Neural cell (in vitro differentiated cells): ENCODE measurements at regions not wholly inside any gene's neighbourhood (a gene's known extent, or its start where the extent isn't known, plus 50 kb on each side); places are given as distances from the start of the nearest gene placed in this dataset.

ENCODE experiments used
- H2AFZ ChIP-seq: fragments of 200-600, 300-800 bp; sonication (generic), shearing (Covaris generic); 2 replicates; pipeline ENCODE4 v1.6.0; 2014; ENCODE audit warnings: low read depth, mild to moderate bottlenecking, antibody characterized with exemption, low read length, moderate library complexity
- H3F3A ChIP-seq: fragments of 200-600 bp; shearing (Covaris generic); 2 replicates; pipeline ENCODE4 v1.6.1; 2016; ENCODE audit warnings: mild to moderate bottlenecking, moderate library complexity, mixed read lengths, antibody characterized with exemption, low read length; ENCODE audit not compliant: insufficient read depth, poor library complexity, severe bottlenecking
- H3K27ac ChIP-seq: fragments of 200-600, 300-800 bp; sonication (generic), shearing (Covaris generic); 2 replicates; pipeline ENCODE4 v1.5.1; 2014; ENCODE audit warnings: mild to moderate bottlenecking, low read length, moderate library complexity
- H3K27me3 ChIP-seq: fragments of 300-800, 200-600 bp; sonication (generic), shearing (Covaris generic); 2 replicates; pipeline ENCODE4 v1.6.0; 2014; ENCODE audit warnings: mild to moderate bottlenecking, low read depth, low read length, moderate library complexity; ENCODE audit not compliant: insufficient read depth
- H3K36me3 ChIP-seq: fragments of 300-800, 200-600 bp; sonication (generic), shearing (Covaris generic); 2 replicates; pipeline ENCODE4 v1.5.1; 2014; ENCODE audit warnings: mild to moderate bottlenecking, antibody characterized with exemption, low read length, moderate library complexity; ENCODE audit not compliant: insufficient read depth
- H3K4me2 ChIP-seq: fragments of 300-800, 200-600 bp; sonication (generic), shearing (Covaris generic); 2 replicates; pipeline ENCODE4 v1.6.0; 2014; ENCODE audit warnings: mild to moderate bottlenecking, low read length
- H3K4me3 ChIP-seq: fragments of 300-800, 200-600 bp; sonication (generic), shearing (Covaris generic); 2 replicates; pipeline ENCODE4 v1.5.1; 2014; ENCODE audit warnings: mild to moderate bottlenecking, low read length, moderate library complexity
- H3K79me2 ChIP-seq: fragments of 200-600 bp; shearing (Covaris generic); replicated peaks from 2 replicates; pipeline ENCODE4 v1.6.0; 2014; ENCODE audit warnings: mild to moderate bottlenecking, low read length, moderate library complexity; ENCODE audit not compliant: insufficient read depth
- H3K9ac ChIP-seq: fragments of 300-800, 200-600 bp; sonication (generic), shearing (Covaris generic); 2 replicates; pipeline ENCODE4 v1.6.1; 2016; ENCODE audit warnings: mild to moderate bottlenecking, low read length, mixed read lengths
- H3K9me2 ChIP-seq: fragments of 200-600 bp; shearing (Covaris generic); 2 replicates; pipeline ENCODE4 v1.6.1; 2016; ENCODE audit warnings: mild to moderate bottlenecking, low read length, mixed read lengths; ENCODE audit not compliant: insufficient read depth
- H3K9me3 ChIP-seq: fragments of 200-600, 300-800 bp; sonication (generic), shearing (Covaris generic); 2 replicates; pipeline ENCODE4 v1.6.1; 2016; ENCODE audit warnings: mild to moderate bottlenecking, mixed run types, low read length, moderate library complexity, mixed read lengths
- H4K20me1 ChIP-seq: fragments of 200-600 bp; shearing (Covaris generic); 2 replicates; pipeline ENCODE4 v1.6.1; 2016; ENCODE audit warnings: mild to moderate bottlenecking, mixed run types; ENCODE audit not compliant: insufficient read depth
- CTCF ChIP-seq: fragments of 450-650 bp; IDR thresholded peaks from 2 replicates; pipeline ENCODE4 v1.5.1; 2014; ENCODE audit warnings: antibody characterized with exemption, mild to moderate bottlenecking, moderate library complexity; ENCODE audit not compliant: poor library complexity, severe bottlenecking
- EP300 ChIP-seq: fragments of 450-650 bp; conservative IDR thresholded peaks from 2 replicates; pipeline ENCODE4 v1.6.1; 2014; ENCODE audit warnings: antibody characterized with exemption, mild to moderate bottlenecking, moderate library complexity; ENCODE audit not compliant: poor library complexity, severe bottlenecking
- EZH2 ChIP-seq: fragments of 200-600, 300-800 bp; shearing (Covaris generic), sonication (generic); IDR thresholded peaks from 2 replicates; pipeline ENCODE4 v1.6.1; 2014; ENCODE audit warnings: antibody characterized with exemption, low read length, borderline replicate concordance, mild to moderate bottlenecking; ENCODE audit not compliant: insufficient read depth, poor library complexity, severe bottlenecking
- MXI1 ChIP-seq: fragments of 450-650 bp; conservative IDR thresholded peaks from 2 replicates; pipeline ENCODE4 v1.6.1; 2014; ENCODE audit warnings: antibody characterized with exemption, mild to moderate bottlenecking; ENCODE audit not compliant: poor library complexity, severe bottlenecking
- POLR2AphosphoS5 ChIP-seq: IDR thresholded peaks from 2 replicates; pipeline ENCODE4 v1.6.1; 2012
- RAD21 ChIP-seq: fragments of 450-650 bp; conservative IDR thresholded peaks from 2 replicates; pipeline ENCODE4 v1.6.1; 2014; ENCODE audit warnings: antibody characterized with exemption, mild to moderate bottlenecking, moderate library complexity
- REST ChIP-seq: IDR thresholded peaks from 2 replicates; pipeline ENCODE4 v1.6.1; 2012; ENCODE audit warnings: borderline replicate concordance
- SMC3 ChIP-seq: fragments of 450-650 bp; conservative IDR thresholded peaks from 2 replicates; pipeline ENCODE4 v1.6.1; 2014; ENCODE audit warnings: antibody characterized with exemption, mild to moderate bottlenecking, moderate library complexity; ENCODE audit not compliant: poor library complexity
- TAF1 ChIP-seq: IDR thresholded peaks from 2 replicates; pipeline ENCODE4 v1.6.1; 2012; ENCODE audit warnings: low read depth

- H2AFZ ChIP-seq, result no peak overlapping the region
- H3K4me3 ChIP-seq, result no peak overlapping the region
Measured at GRCh38 chr22:22397292-22397870, 111.2 kb downstream of the ZNF280B start.

GRCh38 chr22:22397875-22398524, 110.5 kb downstream of the ZNF280B start:
- no peak overlapping the region for H2AFZ ChIP-seq
- H3K27ac ChIP-seq, result no peak overlapping the region
- TF ChIP-seq RAD21 (no peak), MXI1 (no peak), POLR2AphosphoS5 (no peak), TAF1 (no peak), EZH2 (no peak), CTCF (no peak), EP300 (no peak), REST (no peak), SMC3 (no peak)
- H3K36me3 ChIP-seq, result no peaks in the 10 kb centered on the region
- H3K4me2 ChIP-seq, result no peak overlapping the region
- H3K27me3 ChIP-seq, result no peaks in the 10 kb centered on the region
- no peaks in the 10 kb centered on the region for H3K9me3 ChIP-seq
- no peak overlapping the region for H3K4me3 ChIP-seq
- H3K79me2 ChIP-seq, result no peaks in the 10 kb centered on the region
- no peaks in the 10 kb centered on the region for H3K9me2 ChIP-seq
- H4K20me1 ChIP-seq, result no peaks in the 10 kb centered on the region
- H3F3A ChIP-seq, result no peaks in the 10 kb centered on the region
- no peak overlapping the region for H3K9ac ChIP-seq

More at GRCh38 chr22:22397292-22397870, 111.2 kb downstream of the ZNF280B start:
- Histone ChIP-seq H3K79me2 (no peaks in the 10 kb centered on the region), H3K9me2 (no peaks in the 10 kb centered on the region), H4K20me1 (no peaks in the 10 kb centered on the region), H3K9ac (no peak overlapping the region), H3K27me3 (no peaks in the 10 kb centered on the region), H3F3A (no peaks in the 10 kb centered on the region), H3K4me2 (no peak overlapping the region), H3K36me3 (no peaks in the 10 kb centered on the region), H3K9me3 (no peaks in the 10 kb centered on the region), H3K27ac (no peak overlapping the region)
- TF ChIP-seq POLR2AphosphoS5, result no peak
- no peak for TF ChIP-seq EP300
- no peak for TF ChIP-seq TAF1
- no peak for TF ChIP-seq CTCF
